Cardiac fibroblast (primary cell): ENCODE measurements at regions not wholly inside any gene's neighbourhood (a gene's known extent, or its start where the extent isn't known, plus 50 kb on each side); places are given as distances from the start of the nearest gene placed in this dataset.

Experiments used
- DNase-seq, 2 donors: peaks; one replicate each; pipeline versions ENCODE4 v3.0.0 to v3.0.0-alpha.2; 2010; ENCODE audit warnings: low read depth in 2 of 2
- H3K4me3 ChIP-seq, 2 donors: replicated peaks in 1 of 2; 1 replicate in 1 of 2; 2 replicates in 1 of 2; pipeline ENCODE4 v1.5.1; 2011; ENCODE audit warnings: low read depth in 2 of 2, low read length in 2 of 2, mild to moderate bottlenecking in 2 of 2, moderate library complexity in 1 of 2
- CTCF ChIP-seq: IDR thresholded peaks from one replicate; pipeline ENCODE4 v1.5.1; 2011; ENCODE audit warnings: low read depth, mild to moderate bottlenecking, low read length, inconsistent platforms

- no peak overlapping the region for H3K4me3 ChIP-seq
- no peak for TF ChIP-seq CTCF
- no peak for DNase-seq
Measured at GRCh38 chr11:30786256-30787110, 200.3 kb upstream of the MPPED2 start.

- DNase-seq = no peak
- TF ChIP-seq CTCF = no peak
- no peak overlapping the region for H3K4me3 ChIP-seq
Measured at GRCh38 chr11:30778596-30778995, 192.4 kb upstream of the MPPED2 start.

GRCh38 chr11:30775233-30775522 lies 189.0 kb upstream of the MPPED2 start:
- no peak for DNase-seq
- H3K4me3 ChIP-seq = no peak overlapping the region
- TF ChIP-seq CTCF = no peak

- DNase-seq = no peak
- no peak for TF ChIP-seq CTCF
- H3K4me3 ChIP-seq = no peak overlapping the region
Measured at GRCh38 chr11:30774496-30775232, 188.5 kb upstream of the MPPED2 start.

GRCh38 chr11:30772908-30773307 lies 186.8 kb upstream of the MPPED2 start:
- no peak overlapping the region for H3K4me3 ChIP-seq
- no peak for DNase-seq
- TF ChIP-seq CTCF = no peak

GRCh38 chr11:30763951-30764350 lies 177.8 kb upstream of the MPPED2 start:
- H3K4me3 ChIP-seq = no peak overlapping the region
- no peak for DNase-seq
- no peak for TF ChIP-seq CTCF
